Lower leg skin (tissue), 3 donors: ENCODE measurements at regions not wholly inside any gene's neighbourhood (a gene's known extent, or its start where the extent isn't known, plus 50 kb on each side); places are given as distances from the start of the nearest gene placed in this dataset.
"Not testable (repeated sequence)": the region's sequence is repeated elsewhere in the genome, so short reads cannot be mapped to it uniquely, and the experiment has no call there.

Source experiments
- CTCF ChIP-seq, 3 donors: fragments of 450-650 bp; IDR thresholded peaks; one replicate each; pipeline ENCODE4 v1.5.1; 2016; ENCODE audit warnings: antibody characterized with exemption in 3 of 3, mild to moderate bottlenecking in 3 of 3, moderate library complexity in 2 of 3
- POLR2A ChIP-seq, 2 donors: fragments of 450-650 bp; IDR thresholded peaks; one replicate each; pipeline ENCODE4 v1.6.1; 2016 to 2017; ENCODE audit warnings: antibody characterized with exemption in 2 of 2, mild to moderate bottlenecking in 1 of 2, moderate library complexity in 1 of 2

DNA sequence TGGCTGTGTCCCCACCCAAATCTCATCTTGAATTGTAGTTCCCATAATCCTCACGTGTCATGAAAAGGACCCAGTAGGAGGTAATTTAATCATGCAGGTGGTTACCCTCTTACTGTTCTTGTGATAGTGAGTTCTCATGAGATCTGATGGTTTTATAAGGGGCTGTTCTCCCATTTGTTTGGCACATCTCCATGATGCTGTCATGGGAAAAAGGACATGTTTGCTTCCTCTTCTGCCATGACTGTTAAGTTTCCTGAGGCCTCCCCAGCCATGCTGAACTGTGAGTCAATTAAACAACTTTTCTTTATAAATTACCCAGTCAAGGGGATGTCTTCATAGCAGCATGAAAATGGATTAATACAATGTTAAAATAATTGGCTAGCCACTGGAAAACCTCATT, 243.3 kb upstream of the MKLN1 start:
- TF ChIP-seq CTCF, POLR2A (IDR thresholded peaks at IDR 0.05): not testable (repeated sequence)
